GM23338 (cell line): ENCODE measurements at regions not wholly inside any gene's neighbourhood (a gene's known extent, or its start where the extent isn't known, plus 50 kb on each side); places are given as distances from the start of the nearest gene placed in this dataset.

ENCODE experiments used
- ATAC-seq: fragments of 200-7000 bp; cut with Tn5 transposase; 3 replicates; pipeline ENCODE4 v1.9.1; 2020
- DNase-seq: peaks from one replicate; pipeline ENCODE4 v3.0.0-alpha.2; 2015; ENCODE audit warnings: low spot score
- H2AFZ ChIP-seq: fragments of 200-600 bp; sonication (generic); 2 replicates; pipeline ENCODE4 v1.8.0; 2016; ENCODE audit warnings: antibody characterized with exemption, mild to moderate bottlenecking, moderate library complexity
- H3F3A ChIP-seq: fragments of 200-600 bp; sonication (generic); replicated peaks from 2 replicates; pipeline ENCODE4 v1.8.0; 2017; ENCODE audit warnings: antibody characterized with exemption, mixed run types, low read depth
- H3K27ac ChIP-seq: fragments of 200-600 bp; sonication (generic); 2 replicates; pipeline ENCODE4 v1.6.1; 2016; ENCODE audit warnings: low read depth
- H3K27me3 ChIP-seq: fragments of 200-600 bp; sonication (generic); 2 replicates; pipeline ENCODE4 v1.8.0; 2016; ENCODE audit warnings: mild to moderate bottlenecking, mixed run types, moderate library complexity; ENCODE audit not compliant: insufficient read depth
- H3K36me3 ChIP-seq: fragments of 200-600 bp; sonication (generic); 2 replicates; pipeline ENCODE4 v1.8.0; 2016; ENCODE audit warnings: mild to moderate bottlenecking; ENCODE audit not compliant: insufficient read depth
- H3K4me1 ChIP-seq: fragments of 200-600 bp; sonication (generic); 2 replicates; pipeline ENCODE4 v1.8.0; 2016; ENCODE audit warnings: mild to moderate bottlenecking, moderate library complexity; ENCODE audit not compliant: insufficient read depth
- H3K4me2 ChIP-seq: fragments of 200-600 bp; sonication (generic); 2 replicates; pipeline ENCODE4 v1.7.1; 2017; ENCODE audit warnings: mixed run types
- H3K4me3 ChIP-seq: fragments of 200-600 bp; sonication (generic); 2 replicates; pipeline ENCODE4 v1.6.1; 2016; ENCODE audit warnings: mixed run types
- H3K79me2 ChIP-seq: fragments of 200-600 bp; sonication (generic); replicated peaks from 2 replicates; pipeline ENCODE4 v1.8.0; 2017; ENCODE audit warnings: mild to moderate bottlenecking; ENCODE audit not compliant: insufficient read depth
- H3K9me2 ChIP-seq: fragments of 200-600 bp; sonication (generic); 2 replicates; pipeline ENCODE4 v1.8.0; 2017; ENCODE audit not compliant: insufficient read depth
- H4K20me1 ChIP-seq: fragments of 200-600 bp; sonication (generic); replicated peaks from 2 replicates; pipeline ENCODE4 v1.8.0; 2017; ENCODE audit warnings: mild to moderate bottlenecking; ENCODE audit not compliant: insufficient read depth
- H3K27ac Mint-ChIP-seq: 2 replicates; pipeline ENCODE4 v1.8.0; 2020; ENCODE audit warnings: inconsistent platforms, mild to moderate bottlenecking, moderate library complexity, mixed read lengths
- H3K27me3 Mint-ChIP-seq: 3 replicates; pipeline ENCODE4 v1.8.0; 2022; ENCODE audit warnings: low read depth, mild to moderate bottlenecking, moderate library complexity, mixed read lengths, inconsistent platforms; ENCODE audit not compliant: insufficient read depth, poor library complexity
- H3K36me3 Mint-ChIP-seq: 3 replicates; pipeline ENCODE4 v1.8.0; 2021; ENCODE audit warnings: low read depth, mild to moderate bottlenecking, inconsistent platforms, moderate library complexity, mixed read lengths
- H3K4me1 Mint-ChIP-seq: 3 replicates; pipeline ENCODE4 v1.8.0; 2020; ENCODE audit warnings: mild to moderate bottlenecking, inconsistent platforms, mixed read lengths
- H3K4me3 Mint-ChIP-seq: 3 replicates; pipeline ENCODE4 v1.8.0; 2021; ENCODE audit warnings: moderate library complexity, mild to moderate bottlenecking, inconsistent platforms, mixed read lengths
- H3K9me3 Mint-ChIP-seq: 3 replicates; pipeline ENCODE4 v1.8.0; 2020; ENCODE audit warnings: moderate library complexity, mild to moderate bottlenecking, inconsistent platforms, mixed read lengths
- CREB1 ChIP-seq: fragments of 250-450 bp; sonication (Bioruptor Pico); IDR thresholded peaks from 2 replicates; pipeline ENCODE4 v1.5.0; 2020; ENCODE audit warnings: low read depth, mild to moderate bottlenecking, moderate library complexity
- EZH2 ChIP-seq: fragments of 200-600 bp; sonication (generic); IDR thresholded peaks from one replicate; pipeline ENCODE4 v1.8.0; 2017; ENCODE audit warnings: antibody characterized with exemption, mild to moderate bottlenecking, low read depth; ENCODE audit not compliant: unreplicated experiment
- EZH2phosphoT487 ChIP-seq: fragments of 200-600 bp; sonication (generic); IDR thresholded peaks from one replicate; pipeline ENCODE4 v1.8.1; 2018; ENCODE audit warnings: antibody characterized with exemption; ENCODE audit not compliant: unreplicated experiment
- JUNB ChIP-seq: IDR thresholded peaks from one replicate; pipeline ENCODE4 v1.6.1; 2016; ENCODE audit warnings: antibody characterized with exemption; ENCODE audit not compliant: unreplicated experiment
- NANOG ChIP-seq: IDR thresholded peaks from 2 replicates; pipeline ENCODE4 v1.6.1; 2016; ENCODE audit warnings: antibody characterized with exemption, borderline replicate concordance
- POLR2AphosphoS5 ChIP-seq: IDR thresholded peaks from 2 replicates; pipeline ENCODE4 v1.6.1; 2016; ENCODE audit warnings: antibody characterized with exemption, low read depth
- STAT1 ChIP-seq: IDR thresholded peaks from one replicate; pipeline ENCODE4 v1.6.1; 2016; ENCODE audit warnings: antibody characterized with exemption; ENCODE audit not compliant: unreplicated experiment
- ZNF114 ChIP-seq: fragments of 250-450 bp; sonication (Bioruptor Pico); IDR thresholded peaks from 2 replicates; pipeline ENCODE4 v1.5.0; 2020; ENCODE audit warnings: mild to moderate bottlenecking, moderate library complexity
- ZNF331 ChIP-seq: fragments of 250-450 bp; sonication (Bioruptor Pico); IDR thresholded peaks from 2 replicates; pipeline ENCODE4 v1.5.0; 2020; ENCODE audit warnings: low read depth, mild to moderate bottlenecking, moderate library complexity
- TF ChIP-seq, protein P1 (sequence below): fragments of 250-450 bp; sonication (Bioruptor Pico); IDR thresholded peaks from 2 replicates; pipeline ENCODE4 v1.5.0; 2020; ENCODE audit warnings: mild to moderate bottlenecking, moderate library complexity
- TF ChIP-seq, protein P2 (sequence below): IDR thresholded peaks from 2 replicates; pipeline ENCODE4 v1.6.1; 2016; ENCODE audit warnings: antibody characterized with exemption
- TF ChIP-seq, protein P3 (sequence below), 2 experiments: fragments of 200-600 bp in 1 of 2; sonication (generic) in 1 of 2; conservative IDR thresholded peaks; 2 replicates each; pipeline versions ENCODE4 v1.5.1 to v1.6.1; 2016 to 2017; ENCODE audit warnings: antibody characterized with exemption in 2 of 2, low read depth in 2 of 2, mild to moderate bottlenecking in 2 of 2, moderate library complexity in 1 of 2
- TF ChIP-seq, protein P4 (sequence below): IDR thresholded peaks from one replicate; pipeline ENCODE4 v1.6.1; 2018; ENCODE audit warnings: antibody characterized with exemption; ENCODE audit not compliant: unreplicated experiment

DNA sequence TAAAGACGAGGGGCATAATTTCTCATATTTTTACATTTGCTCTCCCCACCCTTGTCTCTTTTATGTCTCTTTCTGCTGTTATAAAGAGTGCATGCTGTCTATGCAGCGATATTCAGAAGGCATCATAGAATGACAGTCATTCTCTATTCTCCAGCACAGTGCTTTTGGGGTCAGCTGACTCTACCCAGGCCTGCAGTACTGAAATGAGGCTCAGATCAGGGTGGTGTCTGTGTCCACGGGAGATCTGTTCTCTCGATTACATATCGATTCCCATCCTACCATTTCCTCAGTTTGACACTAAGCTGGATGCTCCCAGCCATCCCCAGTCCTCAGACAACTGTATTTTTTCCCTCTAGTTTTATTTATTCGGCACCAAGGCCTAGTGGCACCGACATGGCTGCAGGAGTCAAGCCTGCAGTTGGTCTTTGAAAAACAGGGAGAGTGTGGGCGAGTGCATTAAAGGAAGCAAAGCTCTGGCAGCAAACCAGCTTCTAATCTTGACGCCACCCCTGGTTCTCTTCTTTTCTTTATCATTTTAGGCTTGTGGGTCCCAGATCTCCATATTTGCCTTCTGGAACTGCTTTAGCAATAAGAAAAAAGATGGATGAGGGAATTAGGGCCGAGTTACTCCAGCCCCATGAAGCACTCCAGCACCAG, 71.6 kb upstream of the PICALM start:
- no peaks in the 10 kb centered on the region for H3K36me3 Mint-ChIP-seq
- H3K27ac Mint-ChIP-seq, result no peak overlapping the region
- no peak for ATAC-seq
- H2AFZ ChIP-seq, result no peak overlapping the region
- H3K27me3 ChIP-seq, result no peaks in the 10 kb centered on the region
- no peaks in the 10 kb centered on the region for H4K20me1 ChIP-seq
- H3K4me1 Mint-ChIP-seq, result no peaks in the 10 kb centered on the region
- H3K27me3 Mint-ChIP-seq, result no peaks in the 10 kb centered on the region
- no peak overlapping the region for H3K27ac ChIP-seq
- no peak for DNase-seq
- H3K9me3 Mint-ChIP-seq, result no peaks in the 10 kb centered on the region
- H3K4me3 ChIP-seq, result no peak overlapping the region
- H3F3A ChIP-seq, result no peaks in the 10 kb centered on the region
- no peaks in the 10 kb centered on the region for H3K36me3 ChIP-seq
- no peaks in the 10 kb centered on the region for H3K79me2 ChIP-seq
- no peak overlapping the region for H3K4me3 Mint-ChIP-seq
- no peak for TF ChIP-seq CREB1
- TF ChIP-seq, protein P1, sequence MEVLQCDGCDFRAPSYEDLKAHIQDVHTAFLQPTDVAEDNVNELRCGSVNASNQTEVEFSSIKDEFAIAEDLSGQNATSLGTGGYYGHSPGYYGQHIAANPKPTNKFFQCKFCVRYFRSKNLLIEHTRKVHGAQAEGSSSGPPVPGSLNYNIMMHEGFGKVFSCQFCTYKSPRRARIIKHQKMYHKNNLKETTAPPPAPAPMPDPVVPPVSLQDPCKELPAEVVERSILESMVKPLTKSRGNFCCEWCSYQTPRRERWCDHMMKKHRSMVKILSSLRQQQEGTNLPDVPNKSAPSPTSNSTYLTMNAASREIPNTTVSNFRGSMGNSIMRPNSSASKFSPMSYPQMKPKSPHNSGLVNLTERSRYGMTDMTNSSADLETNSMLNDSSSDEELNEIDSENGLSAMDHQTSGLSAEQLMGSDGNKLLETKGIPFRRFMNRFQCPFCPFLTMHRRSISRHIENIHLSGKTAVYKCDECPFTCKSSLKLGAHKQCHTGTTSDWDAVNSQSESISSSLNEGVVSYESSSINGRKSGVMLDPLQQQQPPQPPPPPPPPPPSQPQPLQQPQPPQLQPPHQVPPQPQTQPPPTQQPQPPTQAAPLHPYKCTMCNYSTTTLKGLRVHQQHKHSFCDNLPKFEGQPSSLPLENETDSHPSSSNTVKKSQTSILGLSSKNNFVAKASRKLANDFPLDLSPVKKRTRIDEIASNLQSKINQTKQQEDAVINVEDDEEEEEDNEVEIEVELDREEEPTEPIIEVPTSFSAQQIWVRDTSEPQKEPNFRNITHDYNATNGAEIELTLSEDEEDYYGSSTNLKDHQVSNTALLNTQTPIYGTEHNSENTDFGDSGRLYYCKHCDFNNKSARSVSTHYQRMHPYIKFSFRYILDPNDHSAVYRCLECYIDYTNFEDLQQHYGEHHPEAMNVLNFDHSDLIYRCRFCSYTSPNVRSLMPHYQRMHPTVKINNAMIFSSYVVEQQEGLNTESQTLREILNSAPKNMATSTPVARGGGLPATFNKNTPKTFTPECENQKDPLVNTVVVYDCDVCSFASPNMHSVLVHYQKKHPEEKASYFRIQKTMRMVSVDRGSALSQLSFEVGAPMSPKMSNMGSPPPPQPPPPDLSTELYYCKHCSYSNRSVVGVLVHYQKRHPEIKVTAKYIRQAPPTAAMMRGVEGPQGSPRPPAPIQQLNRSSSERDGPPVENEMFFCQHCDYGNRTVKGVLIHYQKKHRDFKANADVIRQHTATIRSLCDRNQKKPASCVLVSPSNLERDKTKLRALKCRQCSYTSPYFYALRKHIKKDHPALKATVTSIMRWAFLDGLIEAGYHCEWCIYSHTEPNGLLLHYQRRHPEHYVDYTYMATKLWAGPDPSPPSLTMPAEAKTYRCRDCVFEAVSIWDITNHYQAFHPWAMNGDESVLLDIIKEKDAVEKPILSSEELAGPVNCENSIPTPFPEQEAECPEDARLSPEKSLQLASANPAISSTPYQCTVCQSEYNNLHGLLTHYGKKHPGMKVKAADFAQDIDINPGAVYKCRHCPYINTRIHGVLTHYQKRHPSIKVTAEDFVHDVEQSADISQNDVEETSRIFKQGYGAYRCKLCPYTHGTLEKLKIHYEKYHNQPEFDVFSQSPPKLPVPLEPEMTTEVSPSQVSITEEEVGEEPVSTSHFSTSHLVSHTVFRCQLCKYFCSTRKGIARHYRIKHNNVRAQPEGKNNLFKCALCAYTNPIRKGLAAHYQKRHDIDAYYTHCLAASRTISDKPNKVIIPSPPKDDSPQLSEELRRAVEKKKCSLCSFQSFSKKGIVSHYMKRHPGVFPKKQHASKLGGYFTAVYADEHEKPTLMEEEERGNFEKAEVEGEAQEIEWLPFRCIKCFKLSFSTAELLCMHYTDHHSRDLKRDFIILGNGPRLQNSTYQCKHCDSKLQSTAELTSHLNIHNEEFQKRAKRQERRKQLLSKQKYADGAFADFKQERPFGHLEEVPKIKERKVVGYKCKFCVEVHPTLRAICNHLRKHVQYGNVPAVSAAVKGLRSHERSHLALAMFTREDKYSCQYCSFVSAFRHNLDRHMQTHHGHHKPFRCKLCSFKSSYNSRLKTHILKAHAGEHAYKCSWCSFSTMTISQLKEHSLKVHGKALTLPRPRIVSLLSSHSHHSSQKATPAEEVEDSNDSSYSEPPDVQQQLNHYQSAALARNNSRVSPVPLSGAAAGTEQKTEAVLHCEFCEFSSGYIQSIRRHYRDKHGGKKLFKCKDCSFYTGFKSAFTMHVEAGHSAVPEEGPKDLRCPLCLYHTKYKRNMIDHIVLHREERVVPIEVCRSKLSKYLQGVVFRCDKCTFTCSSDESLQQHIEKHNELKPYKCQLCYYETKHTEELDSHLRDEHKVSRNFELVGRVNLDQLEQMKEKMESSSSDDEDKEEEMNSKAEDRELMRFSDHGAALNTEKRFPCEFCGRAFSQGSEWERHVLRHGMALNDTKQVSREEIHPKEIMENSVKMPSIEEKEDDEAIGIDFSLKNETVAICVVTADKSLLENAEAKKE, result no peak
- TF ChIP-seq NANOG, result no peak
- no peak for TF ChIP-seq EZH2phosphoT487
- no peak for TF ChIP-seq STAT1
- TF ChIP-seq JUNB, result no peak
- TF ChIP-seq, protein P2, sequence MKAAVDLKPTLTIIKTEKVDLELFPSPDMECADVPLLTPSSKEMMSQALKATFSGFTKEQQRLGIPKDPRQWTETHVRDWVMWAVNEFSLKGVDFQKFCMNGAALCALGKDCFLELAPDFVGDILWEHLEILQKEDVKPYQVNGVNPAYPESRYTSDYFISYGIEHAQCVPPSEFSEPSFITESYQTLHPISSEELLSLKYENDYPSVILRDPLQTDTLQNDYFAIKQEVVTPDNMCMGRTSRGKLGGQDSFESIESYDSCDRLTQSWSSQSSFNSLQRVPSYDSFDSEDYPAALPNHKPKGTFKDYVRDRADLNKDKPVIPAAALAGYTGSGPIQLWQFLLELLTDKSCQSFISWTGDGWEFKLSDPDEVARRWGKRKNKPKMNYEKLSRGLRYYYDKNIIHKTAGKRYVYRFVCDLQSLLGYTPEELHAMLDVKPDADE, result no peak
- TF ChIP-seq, protein P3, sequence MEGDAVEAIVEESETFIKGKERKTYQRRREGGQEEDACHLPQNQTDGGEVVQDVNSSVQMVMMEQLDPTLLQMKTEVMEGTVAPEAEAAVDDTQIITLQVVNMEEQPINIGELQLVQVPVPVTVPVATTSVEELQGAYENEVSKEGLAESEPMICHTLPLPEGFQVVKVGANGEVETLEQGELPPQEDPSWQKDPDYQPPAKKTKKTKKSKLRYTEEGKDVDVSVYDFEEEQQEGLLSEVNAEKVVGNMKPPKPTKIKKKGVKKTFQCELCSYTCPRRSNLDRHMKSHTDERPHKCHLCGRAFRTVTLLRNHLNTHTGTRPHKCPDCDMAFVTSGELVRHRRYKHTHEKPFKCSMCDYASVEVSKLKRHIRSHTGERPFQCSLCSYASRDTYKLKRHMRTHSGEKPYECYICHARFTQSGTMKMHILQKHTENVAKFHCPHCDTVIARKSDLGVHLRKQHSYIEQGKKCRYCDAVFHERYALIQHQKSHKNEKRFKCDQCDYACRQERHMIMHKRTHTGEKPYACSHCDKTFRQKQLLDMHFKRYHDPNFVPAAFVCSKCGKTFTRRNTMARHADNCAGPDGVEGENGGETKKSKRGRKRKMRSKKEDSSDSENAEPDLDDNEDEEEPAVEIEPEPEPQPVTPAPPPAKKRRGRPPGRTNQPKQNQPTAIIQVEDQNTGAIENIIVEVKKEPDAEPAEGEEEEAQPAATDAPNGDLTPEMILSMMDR (conservative IDR thresholded peaks at IDR 0.05; ENCODE audit: low read depth in 2 of 2), result no peak
- TF ChIP-seq, protein P4, sequence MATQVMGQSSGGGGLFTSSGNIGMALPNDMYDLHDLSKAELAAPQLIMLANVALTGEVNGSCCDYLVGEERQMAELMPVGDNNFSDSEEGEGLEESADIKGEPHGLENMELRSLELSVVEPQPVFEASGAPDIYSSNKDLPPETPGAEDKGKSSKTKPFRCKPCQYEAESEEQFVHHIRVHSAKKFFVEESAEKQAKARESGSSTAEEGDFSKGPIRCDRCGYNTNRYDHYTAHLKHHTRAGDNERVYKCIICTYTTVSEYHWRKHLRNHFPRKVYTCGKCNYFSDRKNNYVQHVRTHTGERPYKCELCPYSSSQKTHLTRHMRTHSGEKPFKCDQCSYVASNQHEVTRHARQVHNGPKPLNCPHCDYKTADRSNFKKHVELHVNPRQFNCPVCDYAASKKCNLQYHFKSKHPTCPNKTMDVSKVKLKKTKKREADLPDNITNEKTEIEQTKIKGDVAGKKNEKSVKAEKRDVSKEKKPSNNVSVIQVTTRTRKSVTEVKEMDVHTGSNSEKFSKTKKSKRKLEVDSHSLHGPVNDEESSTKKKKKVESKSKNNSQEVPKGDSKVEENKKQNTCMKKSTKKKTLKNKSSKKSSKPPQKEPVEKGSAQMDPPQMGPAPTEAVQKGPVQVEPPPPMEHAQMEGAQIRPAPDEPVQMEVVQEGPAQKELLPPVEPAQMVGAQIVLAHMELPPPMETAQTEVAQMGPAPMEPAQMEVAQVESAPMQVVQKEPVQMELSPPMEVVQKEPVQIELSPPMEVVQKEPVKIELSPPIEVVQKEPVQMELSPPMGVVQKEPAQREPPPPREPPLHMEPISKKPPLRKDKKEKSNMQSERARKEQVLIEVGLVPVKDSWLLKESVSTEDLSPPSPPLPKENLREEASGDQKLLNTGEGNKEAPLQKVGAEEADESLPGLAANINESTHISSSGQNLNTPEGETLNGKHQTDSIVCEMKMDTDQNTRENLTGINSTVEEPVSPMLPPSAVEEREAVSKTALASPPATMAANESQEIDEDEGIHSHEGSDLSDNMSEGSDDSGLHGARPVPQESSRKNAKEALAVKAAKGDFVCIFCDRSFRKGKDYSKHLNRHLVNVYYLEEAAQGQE, result no peak
- no peak for TF ChIP-seq ZNF114 (CRISPR knock-in tag)
- TF ChIP-seq ZNF331 (CRISPR knock-in tag), result no peak
- TF ChIP-seq POLR2AphosphoS5, result no peak
- no peak for TF ChIP-seq EZH2
- no peaks in the 10 kb centered on the region for H3K9me2 ChIP-seq
- H3K4me2 ChIP-seq, result no peak overlapping the region
- H3K4me1 ChIP-seq, result no peaks in the 10 kb centered on the region
